ENCODE measurements at regions not wholly inside any gene's neighbourhood (a gene's known extent, or its start where the extent isn't known, plus 50 kb on each side); places are given as distances from the start of the nearest gene placed in this dataset.

- H3K4me1 Mint-ChIP-seq (ENCODE audit: unreplicated experiment), result peaks cover 8% of the 10 kb centered on the region
- no peaks in the 10 kb centered on the region for H3K36me3 Mint-ChIP-seq (ENCODE audit: low read depth, unreplicated experiment)
- no peak for TF ChIP-seq CTCF (IDR thresholded peaks at IDR 0.05; ENCODE audit: unreplicated experiment)
- DNase-seq (ENCODE audit: low spot score), result no peak
- H3K27ac Mint-ChIP-seq (ENCODE audit: unreplicated experiment), result no peak overlapping the region
- H3K4me3 Mint-ChIP-seq (ENCODE audit: unreplicated experiment), result no peak overlapping the region
- peaks cover 4% of the 10 kb centered on the region for H3K27me3 Mint-ChIP-seq (ENCODE audit: unreplicated experiment)
- H3K9me3 Mint-ChIP-seq (ENCODE audit: unreplicated experiment), result no peaks in the 10 kb centered on the region
Measured at GRCh38 chr6:28751514-28751913, 172.3 kb downstream of the TRIM27 start.

- no peak for TF ChIP-seq CTCF (IDR thresholded peaks at IDR 0.05; ENCODE audit: unreplicated experiment)
- no peak overlapping the region for H3K4me3 Mint-ChIP-seq (ENCODE audit: unreplicated experiment)
- no peak for DNase-seq (ENCODE audit: low spot score)
- H3K4me1 Mint-ChIP-seq (ENCODE audit: unreplicated experiment), result peaks cover 8% of the 10 kb centered on the region
- H3K36me3 Mint-ChIP-seq (ENCODE audit: low read depth, unreplicated experiment), result no peaks in the 10 kb centered on the region
- H3K27ac Mint-ChIP-seq (ENCODE audit: unreplicated experiment), result no peak overlapping the region
- no peaks in the 10 kb centered on the region for H3K9me3 Mint-ChIP-seq (ENCODE audit: unreplicated experiment)
- H3K27me3 Mint-ChIP-seq (ENCODE audit: unreplicated experiment), result peaks cover 4% of the 10 kb centered on the region
Measured at GRCh38 chr6:28751963-28752350, 171.8 kb downstream of the TRIM27 start.

GRCh38 chr6:28757429-28758045 is 166.2 kb downstream of the TRIM27 start:
- Mint-ChIP-seq H3K9me3 (ENCODE audit: unreplicated experiment) (no peaks in the 10 kb centered on the region), H3K36me3 (ENCODE audit: low read depth, unreplicated experiment) (no peaks in the 10 kb centered on the region), H3K4me3 (ENCODE audit: unreplicated experiment) (peak overlapping the region; percentile 84), H3K27me3 (ENCODE audit: unreplicated experiment) (peaks cover 6% of the 10 kb centered on the region), H3K4me1 (ENCODE audit: unreplicated experiment) (peaks cover 3% of the 10 kb centered on the region), H3K27ac (ENCODE audit: unreplicated experiment) (peak overlapping the region; percentile 52)
- no peak for TF ChIP-seq CTCF (IDR thresholded peaks at IDR 0.05; ENCODE audit: unreplicated experiment)
- no peak for DNase-seq (ENCODE audit: low spot score)

GRCh38 chr6:28758046-28758817 is 165.6 kb downstream of the TRIM27 start:
- H3K27ac Mint-ChIP-seq (ENCODE audit: unreplicated experiment), result no peak overlapping the region
- H3K4me3 Mint-ChIP-seq (ENCODE audit: unreplicated experiment), result peak overlapping the region; percentile 84
- peaks cover 6% of the 10 kb centered on the region for H3K27me3 Mint-ChIP-seq (ENCODE audit: unreplicated experiment)
- H3K4me1 Mint-ChIP-seq (ENCODE audit: unreplicated experiment), result peaks cover 3% of the 10 kb centered on the region
- no peak for DNase-seq (ENCODE audit: low spot score)
- no peaks in the 10 kb centered on the region for H3K36me3 Mint-ChIP-seq (ENCODE audit: low read depth, unreplicated experiment)
- H3K9me3 Mint-ChIP-seq (ENCODE audit: unreplicated experiment), result no peaks in the 10 kb centered on the region
- no peak for TF ChIP-seq CTCF (IDR thresholded peaks at IDR 0.05; ENCODE audit: unreplicated experiment)

GRCh38 chr6:28758818-28759235 is 165.0 kb downstream of the TRIM27 start:
- H3K27me3 Mint-ChIP-seq (ENCODE audit: unreplicated experiment), result peaks cover 9% of the 10 kb centered on the region
- no peaks in the 10 kb centered on the region for H3K9me3 Mint-ChIP-seq (ENCODE audit: unreplicated experiment)
- no peak overlapping the region for H3K27ac Mint-ChIP-seq (ENCODE audit: unreplicated experiment)
- no peaks in the 10 kb centered on the region for H3K36me3 Mint-ChIP-seq (ENCODE audit: low read depth, unreplicated experiment)
- no peak for DNase-seq (ENCODE audit: low spot score)
- no peak for TF ChIP-seq CTCF (IDR thresholded peaks at IDR 0.05; ENCODE audit: unreplicated experiment)
- no peak overlapping the region for H3K4me3 Mint-ChIP-seq (ENCODE audit: unreplicated experiment)
- peaks cover 3% of the 10 kb centered on the region for H3K4me1 Mint-ChIP-seq (ENCODE audit: unreplicated experiment)

All from endothelial cell (in vitro differentiated cells).